Karpas-422 (cell line): ENCODE measurements at regions not wholly inside any gene's neighbourhood (a gene's known extent, or its start where the extent isn't known, plus 50 kb on each side); places are given as distances from the start of the nearest gene placed in this dataset.
"Not testable (repeated sequence)": the region's sequence is repeated elsewhere in the genome, so short reads cannot be mapped to it uniquely, and the experiment has no call there.

Experiments used
- DNase-seq: peaks from one replicate; pipeline ENCODE4 v3.0.0-alpha.2; 2015
- H2AFZ ChIP-seq: fragments of 200-600 bp; sonication (generic); 2 replicates; pipeline ENCODE4 v1.6.1; 2014; ENCODE audit warnings: antibody characterized with exemption, low read length, mixed read lengths
- H3K27ac ChIP-seq: fragments of 200-600 bp; sonication (generic); 2 replicates; pipeline ENCODE4 v1.5.1; 2014; ENCODE audit warnings: mild to moderate bottlenecking, low read length, moderate library complexity
- H3K27me3 ChIP-seq: fragments of 200-600 bp; sonication (generic); 2 replicates; pipeline ENCODE4 v1.6.1; 2014; ENCODE audit warnings: low read length, mixed read lengths
- H3K36me3 ChIP-seq: fragments of 200-600 bp; sonication (generic); 2 replicates; pipeline ENCODE4 v1.6.1; 2014; ENCODE audit warnings: low read length, mixed read lengths; ENCODE audit not compliant: insufficient read depth
- H3K4me1 ChIP-seq: fragments of 200-600 bp; sonication (generic); 2 replicates; pipeline ENCODE4 v1.6.1; 2014; ENCODE audit warnings: mild to moderate bottlenecking, low read length, mixed read lengths
- H3K4me2 ChIP-seq: fragments of 200-600 bp; sonication (generic); 2 replicates; pipeline ENCODE4 v1.6.1; 2014; ENCODE audit warnings: low read length, low read depth, mild to moderate bottlenecking; ENCODE audit not compliant: poor library complexity, severe bottlenecking
- H3K4me3 ChIP-seq: fragments of 200-600 bp; sonication (generic); 2 replicates; pipeline ENCODE4 v1.5.1; 2014; ENCODE audit warnings: mild to moderate bottlenecking, antibody characterized with exemption, low read length, mixed read lengths
- H3K79me2 ChIP-seq: fragments of 200-600 bp; sonication (generic); 2 replicates; pipeline ENCODE4 v1.6.1; 2014; ENCODE audit warnings: mild to moderate bottlenecking, low read length, mixed read lengths
- H3K9ac ChIP-seq: fragments of 200-600 bp; sonication (generic); 2 replicates; pipeline ENCODE4 v1.6.0; 2014; ENCODE audit warnings: low read length
- H3K9me2 ChIP-seq: fragments of 200-600 bp; sonication (generic), shearing (Covaris generic); replicated peaks from 2 replicates; pipeline ENCODE4 v1.6.0; 2014; ENCODE audit warnings: mild to moderate bottlenecking, low read length, moderate library complexity; ENCODE audit not compliant: insufficient read depth
- H3K9me3 ChIP-seq: fragments of 300-700, 200-600 bp; sonication (generic); 2 replicates; pipeline ENCODE4 v1.6.1; 2014; ENCODE audit warnings: low read length, mixed read lengths
- H4K20me1 ChIP-seq: fragments of 200-600 bp; sonication (generic); 2 replicates; pipeline ENCODE4 v1.6.1; 2014; ENCODE audit warnings: mild to moderate bottlenecking, antibody characterized with exemption, low read length, low read depth; ENCODE audit not compliant: insufficient read depth

DNA sequence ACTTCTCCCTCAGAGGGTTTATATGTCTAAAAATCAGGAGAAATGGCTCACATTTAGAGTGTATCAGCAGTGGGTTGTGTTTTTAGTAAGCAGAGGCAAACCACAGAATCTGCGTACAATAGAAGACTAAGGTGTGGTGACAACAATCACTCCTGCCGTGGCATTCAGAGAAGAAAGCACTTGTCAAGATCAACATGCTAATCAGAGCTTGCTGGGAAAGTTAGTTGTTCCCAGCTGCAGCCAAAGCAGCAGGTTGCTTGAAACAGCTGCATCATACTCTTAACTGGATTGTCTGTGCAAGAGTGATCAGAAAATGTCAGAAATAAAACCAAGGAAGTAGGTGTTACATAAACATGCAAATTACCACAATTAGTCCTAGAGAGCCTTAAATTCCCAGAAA is 616.4 kb downstream of the CDH8 start:
- no peak for DNase-seq
- Histone ChIP-seq H2AFZ (no peak overlapping the region), H3K79me2 (no peaks in the 10 kb centered on the region)

DNA sequence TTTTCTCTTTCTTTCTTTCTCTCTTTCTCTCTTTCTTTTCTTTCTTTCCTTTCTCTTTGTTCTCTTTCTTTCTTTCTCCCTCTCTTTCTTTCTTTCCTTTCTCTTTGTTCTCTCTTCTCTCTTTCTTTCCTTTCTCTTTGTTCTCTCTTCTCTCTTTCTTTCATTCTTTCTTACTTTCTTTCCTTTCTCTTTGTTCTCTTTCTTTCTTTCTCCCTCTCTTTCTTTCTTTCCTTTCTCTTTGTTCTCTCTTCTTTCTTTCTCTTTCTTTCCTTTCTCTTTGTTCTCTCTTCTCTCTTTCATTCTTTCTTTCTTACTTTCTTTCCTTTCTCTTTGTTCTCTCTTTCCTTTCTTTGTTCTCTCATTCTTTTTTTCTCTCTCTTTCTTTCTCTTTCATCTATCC is 617.4 kb downstream of the CDH8 start:
- H3K4me1 ChIP-seq, H3K27me3 ChIP-seq, H3K9me2 ChIP-seq, H4K20me1 ChIP-seq, H3K36me3 ChIP-seq, H3K79me2 ChIP-seq, H2AFZ ChIP-seq, H3K4me3 ChIP-seq, H3K4me2 ChIP-seq, DNase-seq, H3K9ac ChIP-seq, H3K27ac ChIP-seq: not testable (repeated sequence)
- peaks cover 22% of the 10 kb centered on the region for H3K9me3 ChIP-seq

More for the DNA sequence above, 616.4 kb downstream of the CDH8 start:
- H3K4me1 ChIP-seq: no peaks in the 10 kb centered on the region
- H3K9ac ChIP-seq: no peak overlapping the region
- H3K9me2 ChIP-seq: no peaks in the 10 kb centered on the region
- no peaks in the 10 kb centered on the region for H3K27me3 ChIP-seq
- H3K4me2 ChIP-seq: no peak overlapping the region
- no peaks in the 10 kb centered on the region for H3K36me3 ChIP-seq
- H3K27ac ChIP-seq: no peak overlapping the region
- no peaks in the 10 kb centered on the region for H4K20me1 ChIP-seq
- H3K4me3 ChIP-seq: no peak overlapping the region
- H3K9me3 ChIP-seq: peaks cover 26% of the 10 kb centered on the region

DNA sequence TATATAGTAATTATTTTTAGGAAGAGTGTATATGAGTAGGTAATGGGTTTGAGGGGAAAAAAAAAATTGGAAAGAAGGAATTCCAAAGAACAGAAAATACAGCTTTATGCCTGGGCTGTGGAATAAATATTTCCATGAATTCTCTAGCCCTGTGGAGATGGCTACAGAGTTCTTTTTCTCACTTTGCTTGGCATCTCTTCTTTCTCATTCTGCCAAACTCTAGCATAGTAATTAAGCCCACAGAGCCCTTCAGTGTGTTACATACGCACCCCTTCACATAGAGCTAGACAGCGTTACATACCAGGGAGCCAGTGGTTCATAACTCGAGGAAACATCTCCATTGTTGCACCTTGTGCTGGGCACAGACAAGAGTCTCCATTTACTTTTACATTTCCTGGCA is 621.1 kb downstream of the CDH8 start:
- Histone ChIP-seq H3K4me3 (no peak overlapping the region), H3K36me3 (no peaks in the 10 kb centered on the region), H3K9ac (no peak overlapping the region), H3K9me3 (peaks cover 34% of the 10 kb centered on the region), H3K4me1 (no peaks in the 10 kb centered on the region), H4K20me1 (no peaks in the 10 kb centered on the region), H3K27me3 (no peaks in the 10 kb centered on the region), H3K79me2 (no peaks in the 10 kb centered on the region), H3K4me2 (no peak overlapping the region), H2AFZ (no peak overlapping the region), H3K27ac (no peak overlapping the region), H3K9me2 (no peaks in the 10 kb centered on the region)
- no peak for DNase-seq

DNA sequence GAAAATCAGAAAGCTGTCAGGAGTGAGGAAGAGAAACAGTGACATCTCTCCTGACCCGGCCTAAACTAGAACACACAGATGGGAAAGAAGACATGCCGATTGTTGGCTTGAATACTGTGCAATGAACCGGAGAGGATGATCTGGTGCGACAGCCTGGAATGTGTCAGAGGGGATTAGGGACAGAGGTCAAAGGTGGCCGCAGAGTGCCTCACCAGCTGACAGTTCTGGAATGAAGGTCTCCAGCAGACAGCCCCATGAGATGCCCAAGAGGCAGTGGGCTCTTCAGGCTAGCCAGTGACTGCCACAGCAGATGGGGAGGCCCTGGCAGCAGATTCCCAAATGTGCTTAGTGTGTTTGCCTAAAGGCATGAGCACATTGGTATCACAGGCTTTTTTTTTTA is 623.2 kb downstream of the CDH8 start:
- Histone ChIP-seq H3K9ac (no peak overlapping the region), H3K27ac (no peak overlapping the region), H2AFZ (no peak overlapping the region), H3K79me2 (no peaks in the 10 kb centered on the region), H3K27me3 (no peaks in the 10 kb centered on the region), H3K36me3 (no peaks in the 10 kb centered on the region), H3K9me3 (peaks cover 30% of the 10 kb centered on the region), H3K9me2 (no peaks in the 10 kb centered on the region), H3K4me3 (no peak overlapping the region), H3K4me2 (no peak overlapping the region), H4K20me1 (no peaks in the 10 kb centered on the region), H3K4me1 (no peaks in the 10 kb centered on the region)
- DNase-seq: no peak

DNA sequence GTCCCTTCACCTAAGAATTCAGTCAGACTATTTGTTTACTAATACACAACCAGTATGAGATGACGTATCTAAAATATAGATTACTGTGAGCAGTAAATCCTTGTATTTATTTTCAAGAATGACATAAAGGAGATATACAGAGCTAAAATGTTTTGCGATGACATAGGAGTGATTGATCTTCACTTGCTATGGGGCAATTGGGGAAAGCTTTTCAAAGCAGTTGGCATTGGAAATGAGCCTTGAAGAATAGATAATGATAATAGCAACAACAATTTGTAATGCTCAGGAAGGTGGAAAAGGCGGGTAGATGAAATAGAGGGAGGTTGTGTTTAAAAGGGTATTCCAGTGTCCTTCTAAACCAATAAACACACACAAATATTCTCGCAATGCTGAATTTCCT is 623.7 kb downstream of the CDH8 start:
- Histone ChIP-seq H3K79me2 (no peaks in the 10 kb centered on the region), H3K9me2 (no peaks in the 10 kb centered on the region), H3K4me1 (no peaks in the 10 kb centered on the region), H2AFZ (no peak overlapping the region), H4K20me1 (no peaks in the 10 kb centered on the region), H3K9me3 (peaks cover 31% of the 10 kb centered on the region), H3K27ac (no peak overlapping the region), H3K27me3 (no peaks in the 10 kb centered on the region), H3K4me2 (no peak overlapping the region), H3K9ac (no peak overlapping the region), H3K4me3 (no peak overlapping the region), H3K36me3 (no peaks in the 10 kb centered on the region)
- DNase-seq: no peak

DNA sequence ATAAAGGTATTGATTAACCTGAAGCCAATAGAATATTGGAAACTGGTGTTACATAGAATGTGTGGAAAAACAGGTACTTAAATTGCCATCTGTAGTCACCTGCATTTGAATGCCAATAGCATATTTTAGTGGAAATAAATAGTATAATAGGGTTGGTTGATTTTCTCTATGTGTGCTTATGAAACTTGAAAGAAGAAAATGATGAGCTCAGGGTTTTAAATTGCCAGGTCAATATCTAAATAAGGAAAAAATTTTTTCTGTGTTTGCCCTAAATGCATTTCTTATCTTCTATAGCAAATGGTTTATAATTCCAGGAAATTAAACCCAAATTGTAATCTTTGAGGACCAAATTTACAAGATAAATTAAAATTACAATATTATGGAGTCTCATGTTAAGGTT is 626.6 kb downstream of the CDH8 start:
- Histone ChIP-seq H4K20me1 (no peaks in the 10 kb centered on the region), H3K4me3 (no peak overlapping the region), H2AFZ (no peak overlapping the region), H3K9me3 (peaks cover 36% of the 10 kb centered on the region), H3K4me2 (no peak overlapping the region), H3K27me3 (no peaks in the 10 kb centered on the region), H3K9me2 (no peaks in the 10 kb centered on the region), H3K27ac (no peak overlapping the region), H3K36me3 (no peaks in the 10 kb centered on the region), H3K9ac (no peak overlapping the region), H3K4me1 (no peaks in the 10 kb centered on the region), H3K79me2 (no peaks in the 10 kb centered on the region)
- DNase-seq: no peak

DNA sequence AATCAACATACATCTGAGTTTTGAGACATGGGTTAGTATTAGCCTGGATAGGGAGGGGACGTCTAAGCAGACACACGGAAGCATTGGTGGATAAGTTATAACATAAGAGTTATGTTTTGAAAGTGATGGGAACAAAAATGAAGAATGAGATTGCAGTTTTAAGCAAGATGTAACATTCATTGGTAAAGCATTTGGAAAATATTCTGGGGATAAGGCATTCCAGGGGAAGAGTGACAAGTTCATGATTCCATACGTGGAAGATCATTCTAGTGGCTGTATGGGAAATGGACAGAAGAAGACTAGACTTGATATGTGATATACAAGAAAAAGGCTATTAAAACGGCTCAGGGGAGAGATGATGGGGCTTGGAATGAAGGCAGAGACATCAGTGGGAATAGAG is 632.9 kb downstream of the CDH8 start:
- Histone ChIP-seq H3K9me3 (peaks cover 31% of the 10 kb centered on the region), H3K4me3 (no peak overlapping the region), H3K36me3 (no peaks in the 10 kb centered on the region), H2AFZ (no peak overlapping the region), H3K9me2 (no peaks in the 10 kb centered on the region), H4K20me1 (no peaks in the 10 kb centered on the region), H3K4me1 (no peaks in the 10 kb centered on the region), H3K79me2 (no peaks in the 10 kb centered on the region), H3K27me3 (no peaks in the 10 kb centered on the region), H3K27ac (no peak overlapping the region), H3K9ac (no peak overlapping the region), H3K4me2 (no peak overlapping the region)
- no peak for DNase-seq

DNA sequence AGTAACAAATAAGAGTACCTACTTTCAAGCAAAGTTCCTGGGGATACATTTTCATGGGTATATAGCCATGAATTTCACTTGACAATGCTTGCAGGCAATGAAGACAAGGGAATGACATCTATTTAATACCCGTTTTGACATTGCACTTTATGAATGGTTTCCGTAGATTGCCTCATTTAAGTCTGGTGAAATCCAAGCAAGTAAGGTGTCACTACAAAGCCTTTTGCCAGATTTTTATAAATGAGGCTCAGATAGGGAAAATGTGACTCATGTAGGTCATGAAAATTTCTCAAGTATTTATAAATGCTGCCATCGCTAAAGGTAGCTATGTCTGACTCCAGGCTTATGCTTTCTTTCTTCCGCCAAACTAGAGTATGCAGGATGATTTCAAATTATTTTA is 644.3 kb downstream of the CDH8 start:
- no peak for DNase-seq
- Histone ChIP-seq H3K79me2 (no peaks in the 10 kb centered on the region), H4K20me1 (no peaks in the 10 kb centered on the region), H3K4me3 (no peak overlapping the region), H3K9ac (no peak overlapping the region), H3K27me3 (no peaks in the 10 kb centered on the region), H3K27ac (no peak overlapping the region), H2AFZ (no peak overlapping the region), H3K36me3 (no peaks in the 10 kb centered on the region), H3K4me1 (no peaks in the 10 kb centered on the region), H3K4me2 (no peak overlapping the region), H3K9me3 (peaks cover 18% of the 10 kb centered on the region), H3K9me2 (no peaks in the 10 kb centered on the region)

DNA sequence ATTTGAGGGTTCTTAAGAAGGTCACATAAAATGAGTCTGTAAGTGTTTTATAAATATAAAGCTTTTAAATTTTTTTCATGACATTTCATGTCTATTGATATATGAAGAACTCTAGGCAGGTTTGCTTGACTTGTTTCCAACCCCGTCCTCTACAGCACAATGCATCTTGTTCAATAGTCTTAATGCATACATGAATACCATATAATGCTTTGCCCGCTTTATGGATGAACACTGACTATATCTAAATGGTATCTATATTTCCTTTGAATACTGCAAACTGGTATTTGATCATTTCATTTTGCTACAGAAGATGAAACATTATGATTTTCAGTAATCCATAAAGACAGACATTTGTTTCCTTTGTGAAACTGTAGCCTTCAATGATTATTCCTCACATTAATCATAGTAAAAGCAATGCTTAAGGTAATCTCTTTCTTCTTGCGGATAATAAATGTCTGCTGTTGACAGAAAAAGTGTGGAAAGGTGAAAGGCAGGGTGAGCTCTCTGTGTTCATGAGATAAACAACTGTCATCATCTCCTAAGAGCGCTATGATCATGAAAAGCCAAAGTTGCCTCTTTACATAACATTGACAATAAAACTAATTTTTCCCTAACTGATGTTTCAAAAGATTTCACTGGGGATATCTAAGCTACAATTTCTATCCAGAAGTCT is 645.1 kb downstream of the CDH8 start:
- H3K27ac ChIP-seq: no peak overlapping the region
- no peaks in the 10 kb centered on the region for H3K27me3 ChIP-seq
- no peaks in the 10 kb centered on the region for H4K20me1 ChIP-seq
- DNase-seq: no peak
- no peaks in the 10 kb centered on the region for H3K36me3 ChIP-seq
- no peak overlapping the region for H3K4me3 ChIP-seq
- no peak overlapping the region for H2AFZ ChIP-seq
- H3K9me3 ChIP-seq: peaks cover 26% of the 10 kb centered on the region
- H3K79me2 ChIP-seq: no peaks in the 10 kb centered on the region
- H3K9ac ChIP-seq: no peak overlapping the region
- H3K4me2 ChIP-seq: no peak overlapping the region
- no peaks in the 10 kb centered on the region for H3K9me2 ChIP-seq
- H3K4me1 ChIP-seq: no peaks in the 10 kb centered on the region
